ENCODE measurements at regions not wholly inside any gene's neighbourhood (a gene's known extent, or its start where the extent isn't known, plus 50 kb on each side); places are given as distances from the start of the nearest gene placed in this dataset.

GRCh38 chr1:83554174-83554573 is 444.8 kb downstream of the TTLL7 start:
- WGBS, 2 donors: 46 to 51% methylated on average over 6 of the region's 6 CpGs
- peak in 1 of 4 donors; percentile 17 for ATAC-seq

GRCh38 chr1:83552820-83553219 is 446.1 kb downstream of the TTLL7 start:
- FAIRE-seq: no peak
- no peak for DNase-seq
- H3K4me1 ChIP-seq: no peaks in the 10 kb centered on the region
- TF ChIP-seq CTCF (IDR thresholded peaks at IDR 0.05): no peak
- H3K36me3 ChIP-seq: no peaks in the 10 kb centered on the region
- ATAC-seq: no peak
- H3K27me3 ChIP-seq: no peaks in the 10 kb centered on the region
- 92 to 95% methylated on average over 1 of the region's 1 CpG for WGBS, 2 donors
- no peak overlapping the region for H3K27ac ChIP-seq
- intact Hi-C loops (cut with DNase I): no loop called here
- no peak overlapping the region for H3K4me3 ChIP-seq
- no peaks in the 10 kb centered on the region for H3K9me3 ChIP-seq

More at GRCh38 chr1:83554174-83554573, 444.8 kb downstream of the TTLL7 start:
- no peak for TF ChIP-seq CTCF (IDR thresholded peaks at IDR 0.05)
- no peak for DNase-seq
- H3K9me3 ChIP-seq: no peaks in the 10 kb centered on the region
- H3K36me3 ChIP-seq: no peaks in the 10 kb centered on the region
- intact Hi-C loops (cut with DNase I): no loop called here
- no peaks in the 10 kb centered on the region for H3K4me1 ChIP-seq
- no peak overlapping the region for H3K27ac ChIP-seq
- FAIRE-seq: no peak
- no peaks in the 10 kb centered on the region for H3K27me3 ChIP-seq
- H3K4me3 ChIP-seq: no peak overlapping the region

- TF ChIP-seq CTCF (IDR thresholded peaks at IDR 0.05): no peak
- ATAC-seq (no peak), FAIRE-seq (no peak), DNase-seq (no peak)
- Histone ChIP-seq H3K4me3 (no peak overlapping the region), H3K27me3 (no peaks in the 10 kb centered on the region), H3K4me1 (no peaks in the 10 kb centered on the region), H3K36me3 (no peaks in the 10 kb centered on the region), H3K27ac (no peak overlapping the region), H3K9me3 (no peaks in the 10 kb centered on the region)
- 94 to 95% methylated on average over 1 of the region's 1 CpG for WGBS, 2 donors
- intact Hi-C loops (cut with DNase I): no loop called here
Measured at GRCh38 chr1:83548311-83548710, 450.6 kb downstream of the TTLL7 start.

- Histone ChIP-seq H3K9me3 (no peaks in the 10 kb centered on the region), H3K27me3 (no peaks in the 10 kb centered on the region), H3K4me1 (no peaks in the 10 kb centered on the region), H3K27ac (no peak overlapping the region), H3K36me3 (no peaks in the 10 kb centered on the region), H3K4me3 (no peak overlapping the region)
- WGBS, 2 donors: 57 to 61% methylated on average over 6 of the region's 6 CpGs
- ATAC-seq (peak in 3 of 4 donors; percentile 36 to 52 (median 40)), FAIRE-seq (no peak), DNase-seq (no peak)
- TF ChIP-seq CTCF (IDR thresholded peaks at IDR 0.05): no peak
- intact Hi-C loops (cut with DNase I): no loop called here
Measured at GRCh38 chr1:83547901-83548300, 451.0 kb downstream of the TTLL7 start.

DNA sequence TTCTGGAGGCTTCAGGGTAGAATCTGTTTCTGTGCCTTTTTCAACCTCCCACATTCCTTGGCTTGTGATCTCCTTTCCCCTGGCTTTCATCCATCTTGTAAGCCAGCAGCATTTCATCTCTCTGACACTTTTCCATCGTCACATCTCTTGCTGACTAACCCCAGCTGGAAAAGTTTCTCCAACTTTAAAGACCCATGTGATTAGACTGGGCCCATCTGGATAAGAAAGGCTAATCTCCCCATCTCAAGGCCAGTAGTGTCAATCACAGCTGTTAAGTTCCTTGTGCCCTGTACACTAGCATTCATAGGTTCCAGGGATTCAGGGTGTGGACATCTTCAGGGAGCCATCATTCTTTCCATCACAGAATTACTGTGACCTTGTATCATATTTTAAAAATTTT is 452.1 kb downstream of the TTLL7 start:
- no peaks in the 10 kb centered on the region for H3K9me3 ChIP-seq
- FAIRE-seq (no peak), DNase-seq (no peak), ATAC-seq (no peak)
- H3K4me3 ChIP-seq: no peak overlapping the region
- H3K27me3 ChIP-seq: no peaks in the 10 kb centered on the region
- intact Hi-C loops (cut with DNase I): no loop called here
- H3K36me3 ChIP-seq: no peaks in the 10 kb centered on the region
- no peaks in the 10 kb centered on the region for H3K4me1 ChIP-seq
- 23 to 32% methylated on average over 1 of the region's 1 CpG for WGBS, 2 donors
- no peak for TF ChIP-seq CTCF (IDR thresholded peaks at IDR 0.05)
- no peak overlapping the region for H3K27ac ChIP-seq

Data from pancreas (tissue), 10 donors.